ENCODE measurements at regions not wholly inside any gene's neighbourhood (a gene's known extent, or its start where the extent isn't known, plus 50 kb on each side); places are given as distances from the start of the nearest gene placed in this dataset.

DNA sequence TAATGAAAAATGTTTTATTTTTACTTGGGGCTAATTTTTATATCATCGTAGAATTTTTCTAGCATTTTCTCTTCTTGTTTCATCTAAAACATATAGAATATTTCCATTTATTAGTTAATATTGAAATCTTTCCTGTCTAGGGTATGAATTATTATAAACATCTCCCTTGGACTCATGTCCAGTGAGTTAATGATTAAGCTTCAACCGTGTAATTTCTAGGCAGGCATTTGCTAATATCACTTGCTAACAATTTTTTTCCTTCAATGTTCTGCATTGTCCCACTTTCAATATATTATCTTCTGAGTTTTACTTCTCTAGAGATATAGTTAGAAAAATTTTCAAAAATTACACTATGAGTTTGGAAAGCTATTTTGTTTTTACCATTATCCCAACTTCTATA is 1371.6 kb upstream of the EPHA6 start:
- Histone ChIP-seq H3K4me3 (replicated peaks in 1 of 3) (no peak overlapping the region), H3K36me3 (no peaks in the 10 kb centered on the region), H3K9me3 (no peaks in the 10 kb centered on the region), H3K27me3 (no peaks in the 10 kb centered on the region), H3K27ac (no peak overlapping the region), H3K4me1 (no peaks in the 10 kb centered on the region)
- no peak for DNase-seq
- TF ChIP-seq, protein P1, sequence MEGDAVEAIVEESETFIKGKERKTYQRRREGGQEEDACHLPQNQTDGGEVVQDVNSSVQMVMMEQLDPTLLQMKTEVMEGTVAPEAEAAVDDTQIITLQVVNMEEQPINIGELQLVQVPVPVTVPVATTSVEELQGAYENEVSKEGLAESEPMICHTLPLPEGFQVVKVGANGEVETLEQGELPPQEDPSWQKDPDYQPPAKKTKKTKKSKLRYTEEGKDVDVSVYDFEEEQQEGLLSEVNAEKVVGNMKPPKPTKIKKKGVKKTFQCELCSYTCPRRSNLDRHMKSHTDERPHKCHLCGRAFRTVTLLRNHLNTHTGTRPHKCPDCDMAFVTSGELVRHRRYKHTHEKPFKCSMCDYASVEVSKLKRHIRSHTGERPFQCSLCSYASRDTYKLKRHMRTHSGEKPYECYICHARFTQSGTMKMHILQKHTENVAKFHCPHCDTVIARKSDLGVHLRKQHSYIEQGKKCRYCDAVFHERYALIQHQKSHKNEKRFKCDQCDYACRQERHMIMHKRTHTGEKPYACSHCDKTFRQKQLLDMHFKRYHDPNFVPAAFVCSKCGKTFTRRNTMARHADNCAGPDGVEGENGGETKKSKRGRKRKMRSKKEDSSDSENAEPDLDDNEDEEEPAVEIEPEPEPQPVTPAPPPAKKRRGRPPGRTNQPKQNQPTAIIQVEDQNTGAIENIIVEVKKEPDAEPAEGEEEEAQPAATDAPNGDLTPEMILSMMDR (IDR thresholded peaks at IDR 0.05) = no peak
- no peak for TF ChIP-seq POLR2A (IDR thresholded peaks at IDR 0.05)
- WGBS, 2 donors = 89% methylated on average over 2 of the region's 2 CpGs
- intact Hi-C loops (cut with DNase I) = no loop called here

- Histone ChIP-seq H3K36me3 (no peaks in the 10 kb centered on the region), H3K4me3 (replicated peaks in 1 of 3) (no peak overlapping the region), H3K27me3 (no peaks in the 10 kb centered on the region), H3K27ac (no peak overlapping the region), H3K9me3 (no peaks in the 10 kb centered on the region), H3K4me1 (no peaks in the 10 kb centered on the region)
- 80 to 81% methylated on average over 1 of the region's 1 CpG for WGBS, 2 donors
- no peak for DNase-seq
- TF ChIP-seq, protein P1 (IDR thresholded peaks at IDR 0.05) = no peak
- no peak for TF ChIP-seq POLR2A (IDR thresholded peaks at IDR 0.05)
- intact Hi-C loops (cut with DNase I) = no loop called here
Observed at GRCh38 chr3:95449841-95450240, 1364.6 kb upstream of the EPHA6 start.

- Histone ChIP-seq H3K4me1 (no peaks in the 10 kb centered on the region), H3K9me3 (no peaks in the 10 kb centered on the region), H3K4me3 (replicated peaks in 1 of 3) (no peak overlapping the region), H3K27ac (no peak overlapping the region), H3K36me3 (no peaks in the 10 kb centered on the region), H3K27me3 (no peaks in the 10 kb centered on the region)
- intact Hi-C loops (cut with DNase I) = no loop called here
- 90 to 93% methylated on average over 2 of the region's 2 CpGs for WGBS, 2 donors
- no peak for TF ChIP-seq POLR2A (IDR thresholded peaks at IDR 0.05)
- TF ChIP-seq, protein P1 (IDR thresholded peaks at IDR 0.05) = no peak
- no peak for DNase-seq
Observed at GRCh38 chr3:95453242-95453641, 1361.2 kb upstream of the EPHA6 start.

DNA sequence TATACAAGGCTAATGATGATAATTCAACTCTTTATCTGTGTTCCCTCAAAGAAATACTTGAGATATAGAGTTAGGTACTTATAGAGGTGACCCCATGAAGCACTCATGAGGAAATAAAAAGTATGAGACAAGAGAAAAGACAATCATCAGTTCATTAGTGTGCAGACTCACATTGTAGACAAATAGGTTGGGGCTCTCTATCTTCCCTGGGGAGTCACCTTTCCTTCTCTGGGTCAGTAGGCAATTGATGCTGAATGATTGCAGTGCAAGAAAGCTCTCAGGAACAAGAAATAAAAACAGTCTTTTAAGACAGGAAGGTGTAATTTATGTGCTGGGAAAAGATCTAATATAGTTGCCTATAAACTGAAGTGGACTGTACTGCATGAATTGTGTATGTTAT is 1357.6 kb upstream of the EPHA6 start:
- Histone ChIP-seq H3K27ac (no peak overlapping the region), H3K4me3 (replicated peaks in 1 of 3) (no peak overlapping the region), H3K9me3 (no peaks in the 10 kb centered on the region), H3K36me3 (no peaks in the 10 kb centered on the region), H3K27me3 (no peaks in the 10 kb centered on the region), H3K4me1 (no peaks in the 10 kb centered on the region)
- no peak for TF ChIP-seq POLR2A (IDR thresholded peaks at IDR 0.05)
- TF ChIP-seq, protein P1 (IDR thresholded peaks at IDR 0.05) = no peak
- DNase-seq = no peak
- intact Hi-C loops (cut with DNase I) = no loop called here

GRCh38 chr3:95459706-95460105 is 1354.7 kb upstream of the EPHA6 start:
- Histone ChIP-seq H3K27ac (no peak overlapping the region), H3K9me3 (no peaks in the 10 kb centered on the region), H3K27me3 (no peaks in the 10 kb centered on the region), H3K36me3 (no peaks in the 10 kb centered on the region), H3K4me3 (replicated peaks in 1 of 3) (no peak overlapping the region), H3K4me1 (no peaks in the 10 kb centered on the region)
- intact Hi-C loops (cut with DNase I) = no loop called here
- no peak for DNase-seq
- TF ChIP-seq POLR2A (IDR thresholded peaks at IDR 0.05) = no peak
- TF ChIP-seq, protein P1 (IDR thresholded peaks at IDR 0.05) = no peak
- WGBS, 2 donors = 57 to 71% methylated on average over 3 of the region's 3 CpGs
